GM12891 (cell line): ENCODE measurements at regions not wholly inside any gene's neighbourhood (a gene's known extent, or its start where the extent isn't known, plus 50 kb on each side); places are given as distances from the start of the nearest gene placed in this dataset.

Experiments
- POLR2A ChIP-seq: IDR thresholded peaks from 2 replicates; pipeline ENCODE4 v1.6.1; 2011; ENCODE audit warnings: low read depth, low read length, control low read depth
- POLR2AphosphoS5 ChIP-seq: IDR thresholded peaks from 2 replicates; pipeline ENCODE4 v1.6.1; 2011; ENCODE audit warnings: low read depth, low read length, control low read depth
- POU2F2 ChIP-seq: IDR thresholded peaks from 2 replicates; pipeline ENCODE4 v1.6.1; 2011; ENCODE audit warnings: low read depth, mild to moderate bottlenecking, control low read depth, low read length, moderate library complexity
- TAF1 ChIP-seq: IDR thresholded peaks from 2 replicates; pipeline ENCODE4 v1.6.1; 2011; ENCODE audit warnings: low read depth, low read length, control low read depth

GRCh38 chr9:23941051-23941450 lies 115.0 kb upstream of the ELAVL2 start:
- no peak for TF ChIP-seq POLR2AphosphoS5
- no peak for TF ChIP-seq POU2F2
- TF ChIP-seq POLR2A: no peak
- no peak for TF ChIP-seq TAF1
